ENCODE measurements at regions not wholly inside any gene's neighbourhood (a gene's known extent, or its start where the extent isn't known, plus 50 kb on each side); places are given as distances from the start of the nearest gene placed in this dataset.

DNA sequence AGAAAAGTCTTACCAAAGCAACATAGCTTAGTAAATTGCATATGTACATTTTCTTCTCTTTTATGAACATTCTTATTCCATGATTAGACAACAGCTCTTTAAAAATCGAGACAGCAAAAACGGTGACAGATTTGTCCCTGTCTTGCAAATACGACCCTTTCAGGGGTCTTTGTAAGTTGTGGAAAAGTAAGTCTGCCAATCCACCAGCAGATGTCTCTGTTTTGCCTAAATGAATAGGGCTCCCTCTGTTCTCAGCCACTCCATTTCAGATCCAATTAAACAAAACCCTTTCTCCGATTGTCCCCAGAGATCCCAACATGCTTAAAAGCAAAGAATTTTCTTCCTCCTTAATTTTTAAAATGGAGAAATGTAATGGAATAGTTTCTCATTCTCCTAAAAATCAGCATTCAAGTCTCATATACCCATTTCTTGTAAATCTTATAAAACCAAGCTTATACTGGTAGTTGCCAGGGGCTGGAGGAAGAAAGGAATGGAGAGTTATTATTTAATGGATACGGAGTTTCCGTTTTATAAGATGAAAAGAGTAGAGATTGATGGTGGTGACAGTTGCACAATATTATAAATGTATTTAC, 61.0 kb upstream of the NFE2L3 start:
- Histone ChIP-seq H3K27me3 (ENCODE audit: low read depth) (peaks cover 7% of the 10 kb centered on the region), H3K4me1 (no peaks in the 10 kb centered on the region), H3K36me3 (no peaks in the 10 kb centered on the region), H3K27ac (replicated peaks) (no peak overlapping the region), H3K9me3 (replicated peaks) (no peaks in the 10 kb centered on the region), H3K4me3 (no peak overlapping the region)
- no peak for DNase-seq
- intact Hi-C loops (cut with micrococcal nuclease) = loop anchor here (5.0 kb wide), 1 partner anchor 276 kb away; no protein-coding TSS in a partner anchor
- TF ChIP-seq, protein P1, sequence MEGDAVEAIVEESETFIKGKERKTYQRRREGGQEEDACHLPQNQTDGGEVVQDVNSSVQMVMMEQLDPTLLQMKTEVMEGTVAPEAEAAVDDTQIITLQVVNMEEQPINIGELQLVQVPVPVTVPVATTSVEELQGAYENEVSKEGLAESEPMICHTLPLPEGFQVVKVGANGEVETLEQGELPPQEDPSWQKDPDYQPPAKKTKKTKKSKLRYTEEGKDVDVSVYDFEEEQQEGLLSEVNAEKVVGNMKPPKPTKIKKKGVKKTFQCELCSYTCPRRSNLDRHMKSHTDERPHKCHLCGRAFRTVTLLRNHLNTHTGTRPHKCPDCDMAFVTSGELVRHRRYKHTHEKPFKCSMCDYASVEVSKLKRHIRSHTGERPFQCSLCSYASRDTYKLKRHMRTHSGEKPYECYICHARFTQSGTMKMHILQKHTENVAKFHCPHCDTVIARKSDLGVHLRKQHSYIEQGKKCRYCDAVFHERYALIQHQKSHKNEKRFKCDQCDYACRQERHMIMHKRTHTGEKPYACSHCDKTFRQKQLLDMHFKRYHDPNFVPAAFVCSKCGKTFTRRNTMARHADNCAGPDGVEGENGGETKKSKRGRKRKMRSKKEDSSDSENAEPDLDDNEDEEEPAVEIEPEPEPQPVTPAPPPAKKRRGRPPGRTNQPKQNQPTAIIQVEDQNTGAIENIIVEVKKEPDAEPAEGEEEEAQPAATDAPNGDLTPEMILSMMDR (IDR thresholded peaks at IDR 0.05; ENCODE audit: borderline replicate concordance) = peak; percentile 74

DNA sequence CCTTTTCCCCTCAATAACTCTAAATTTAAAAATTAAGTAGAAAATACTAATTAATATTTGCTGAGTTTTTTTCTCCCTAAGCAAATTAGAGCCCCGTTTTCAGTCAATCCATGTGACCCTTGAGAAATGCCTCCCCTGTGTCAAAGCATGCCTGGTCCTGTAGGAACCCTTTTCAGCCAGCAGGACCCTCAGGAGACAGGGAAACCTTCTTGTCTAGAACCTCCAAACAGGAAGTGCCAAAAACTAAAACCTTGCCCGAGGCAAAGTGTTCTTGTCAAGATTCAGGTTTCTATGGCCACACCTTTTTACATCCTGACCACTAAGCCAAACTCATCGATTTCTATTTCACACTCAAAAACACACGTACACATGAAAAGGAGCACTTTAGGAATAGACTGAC, 60.1 kb upstream of the NFE2L3 start:
- Histone ChIP-seq H3K4me1 (no peaks in the 10 kb centered on the region), H3K9me3 (replicated peaks) (no peaks in the 10 kb centered on the region)

DNA sequence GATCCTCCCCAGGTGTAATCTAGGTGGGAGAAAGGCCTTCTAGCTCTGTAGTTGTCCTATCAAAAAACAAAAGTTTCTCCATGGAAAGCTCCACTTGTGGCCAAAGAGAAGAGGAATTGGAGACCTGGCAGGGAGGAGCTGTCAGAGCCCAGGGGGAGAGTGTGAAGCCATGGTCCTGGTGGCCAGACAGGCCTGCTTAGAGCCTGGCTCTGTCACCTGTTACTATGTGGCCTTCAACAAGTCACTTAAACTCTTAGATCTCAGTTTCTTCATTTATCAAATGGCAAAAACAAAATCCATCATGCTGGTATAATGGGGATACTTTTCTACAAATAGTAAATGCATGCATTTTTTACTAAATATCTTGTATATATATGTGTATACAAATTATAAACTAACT, 59.0 kb upstream of the NFE2L3 start:
- Histone ChIP-seq H3K4me1 (no peaks in the 10 kb centered on the region), H3K4me3 (no peak overlapping the region), H3K9me3 (replicated peaks) (no peaks in the 10 kb centered on the region), H3K36me3 (no peaks in the 10 kb centered on the region), H3K27ac (replicated peaks) (no peak overlapping the region), H3K27me3 (ENCODE audit: low read depth) (peaks cover 3% of the 10 kb centered on the region)
- TF ChIP-seq, protein P1 (IDR thresholded peaks at IDR 0.05; ENCODE audit: borderline replicate concordance) = no peak
- DNase-seq = no peak
- intact Hi-C loops (cut with micrococcal nuclease) = loop anchor here (5.0 kb wide), 1 partner anchor 274 kb away; no protein-coding TSS in a partner anchor

More for the DNA sequence above, 60.1 kb upstream of the NFE2L3 start:
- Histone ChIP-seq H3K27me3 (ENCODE audit: low read depth) (peaks cover 3% of the 10 kb centered on the region), H3K36me3 (no peaks in the 10 kb centered on the region), H3K4me3 (no peak overlapping the region), H3K27ac (replicated peaks) (no peak overlapping the region)
- TF ChIP-seq, protein P1 (IDR thresholded peaks at IDR 0.05; ENCODE audit: borderline replicate concordance) = no peak
- intact Hi-C loops (cut with micrococcal nuclease) = loop anchor here (5.0 kb wide), 1 partner anchor 275 kb away; no protein-coding TSS in a partner anchor
- DNase-seq = no peak

DNA sequence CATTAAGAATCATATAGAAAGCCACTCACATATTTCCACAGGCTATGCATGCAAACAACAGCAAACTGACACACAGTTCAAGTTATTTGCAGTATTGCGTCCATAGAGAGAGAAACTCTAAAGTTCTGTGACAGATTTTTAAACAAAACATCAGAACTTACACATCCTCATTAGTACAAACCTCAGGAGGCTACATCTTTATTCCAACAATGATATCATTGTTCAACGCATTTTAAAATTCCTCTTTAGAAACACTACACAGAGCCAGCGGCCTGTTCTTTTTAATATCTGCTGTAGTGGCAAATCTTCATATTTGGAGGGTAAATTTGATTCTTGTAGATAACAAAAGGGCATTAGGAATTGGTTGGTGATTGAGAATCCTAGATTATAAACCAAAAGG, 55.9 kb upstream of the NFE2L3 start:
- Histone ChIP-seq H3K4me3 (no peak overlapping the region), H3K27ac (replicated peaks) (no peak overlapping the region), H3K27me3 (ENCODE audit: low read depth) (peaks cover 3% of the 10 kb centered on the region), H3K36me3 (no peaks in the 10 kb centered on the region), H3K9me3 (replicated peaks) (no peaks in the 10 kb centered on the region), H3K4me1 (no peaks in the 10 kb centered on the region)
- no peak for DNase-seq
- TF ChIP-seq, protein P1 (IDR thresholded peaks at IDR 0.05; ENCODE audit: borderline replicate concordance) = no peak
- intact Hi-C loops (cut with micrococcal nuclease) = no loop called here

DNA sequence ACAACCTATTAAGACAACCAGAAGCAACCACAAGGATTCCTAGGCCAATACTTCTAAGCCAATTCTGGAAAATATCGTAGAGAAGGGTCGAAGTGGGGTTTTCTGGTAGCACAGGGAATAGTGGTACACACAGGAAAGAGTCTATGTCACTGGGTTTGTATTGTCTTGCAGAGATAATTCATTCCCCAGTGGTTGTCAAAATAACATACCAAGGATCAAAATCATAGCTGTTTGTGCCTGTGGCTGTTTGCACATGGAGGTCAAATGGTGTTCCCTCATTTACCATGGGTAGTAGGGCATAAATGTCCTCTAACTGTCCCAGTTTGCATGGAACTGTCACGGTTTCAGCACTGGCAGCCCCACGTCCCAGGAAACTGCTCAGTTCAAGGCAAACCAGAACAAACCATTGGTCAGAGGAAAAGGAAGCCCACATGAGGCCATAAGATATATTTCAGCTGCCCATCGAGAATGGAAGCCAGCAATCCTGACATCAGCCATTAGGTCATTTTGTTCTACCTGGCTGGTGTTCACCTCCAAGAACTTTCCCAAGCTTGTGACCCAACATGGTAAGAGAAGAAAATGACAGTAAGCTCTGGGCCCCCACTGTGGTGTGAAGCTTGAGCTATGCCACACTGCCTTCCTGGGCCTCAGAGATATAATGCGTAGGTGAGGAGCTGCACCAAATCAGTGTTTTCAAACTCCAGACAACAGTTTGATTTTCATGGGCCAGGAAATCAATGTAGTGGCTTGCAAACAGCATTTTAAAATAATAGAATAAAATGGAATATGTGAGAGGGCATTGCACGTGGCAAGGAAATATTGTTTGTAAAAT, 53.9 kb upstream of the NFE2L3 start:
- H3K27ac ChIP-seq (replicated peaks) = no peak overlapping the region
- TF ChIP-seq, protein P1 (IDR thresholded peaks at IDR 0.05; ENCODE audit: borderline replicate concordance) = no peak
- H3K4me3 ChIP-seq = no peak overlapping the region
- H3K9me3 ChIP-seq (replicated peaks) = no peaks in the 10 kb centered on the region
- no peaks in the 10 kb centered on the region for H3K36me3 ChIP-seq
- intact Hi-C loops (cut with micrococcal nuclease) = no loop called here
- DNase-seq = no peak
- H3K4me1 ChIP-seq = no peaks in the 10 kb centered on the region
- H3K27me3 ChIP-seq (ENCODE audit: low read depth) = peaks cover 3% of the 10 kb centered on the region

Measured in left ventricle myocardium inferior (tissue), 1 donor.